Activated gamma-delta T cell (primary cell): ENCODE measurements at regions not wholly inside any gene's neighbourhood (a gene's known extent, or its start where the extent isn't known, plus 50 kb on each side); places are given as distances from the start of the nearest gene placed in this dataset.

Source experiments
- DNase-seq: peaks from one replicate; lab custom pipeline; 2025; lab: John Stamatoyannopoulos, UW

DNA sequence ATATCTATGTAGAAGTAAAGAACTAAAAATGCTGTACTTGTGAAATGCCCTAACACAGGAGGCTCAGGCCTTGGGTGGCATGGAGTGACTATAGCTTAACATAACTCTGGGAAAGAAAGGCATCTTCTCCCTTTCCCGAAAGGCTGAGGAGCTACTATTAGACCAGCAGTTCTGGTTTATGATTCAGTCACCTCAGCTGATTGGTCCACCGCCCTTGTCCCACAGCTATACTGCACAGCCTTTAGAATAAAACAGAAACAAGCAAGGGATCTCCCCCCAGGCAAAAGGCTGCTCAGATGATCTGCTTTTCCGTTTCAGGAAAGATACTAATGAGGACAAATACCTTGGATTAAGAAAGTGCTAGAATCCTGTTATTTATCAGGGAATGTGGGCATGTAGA, 171.3 kb downstream of the SNCA start:
- DNase-seq, result no peak

DNA sequence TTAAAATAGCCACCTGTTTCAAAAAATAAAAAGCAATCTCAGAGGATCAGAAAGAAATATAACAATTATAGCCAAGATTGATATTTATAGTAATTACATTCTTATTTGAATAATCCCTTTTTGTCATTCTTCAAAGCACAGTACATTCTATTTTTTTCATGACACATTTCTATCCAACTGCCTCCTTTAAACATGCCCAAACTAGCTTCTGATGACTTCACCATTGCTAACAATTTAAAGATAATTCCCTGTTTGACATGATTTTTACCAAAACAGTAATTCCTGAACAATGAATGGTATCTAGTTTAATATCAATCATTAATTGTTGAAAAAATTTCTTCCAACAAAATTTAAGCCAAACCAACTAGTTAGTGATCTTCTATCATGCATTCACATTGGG, 172.4 kb downstream of the SNCA start:
- DNase-seq, result no peak

DNA sequence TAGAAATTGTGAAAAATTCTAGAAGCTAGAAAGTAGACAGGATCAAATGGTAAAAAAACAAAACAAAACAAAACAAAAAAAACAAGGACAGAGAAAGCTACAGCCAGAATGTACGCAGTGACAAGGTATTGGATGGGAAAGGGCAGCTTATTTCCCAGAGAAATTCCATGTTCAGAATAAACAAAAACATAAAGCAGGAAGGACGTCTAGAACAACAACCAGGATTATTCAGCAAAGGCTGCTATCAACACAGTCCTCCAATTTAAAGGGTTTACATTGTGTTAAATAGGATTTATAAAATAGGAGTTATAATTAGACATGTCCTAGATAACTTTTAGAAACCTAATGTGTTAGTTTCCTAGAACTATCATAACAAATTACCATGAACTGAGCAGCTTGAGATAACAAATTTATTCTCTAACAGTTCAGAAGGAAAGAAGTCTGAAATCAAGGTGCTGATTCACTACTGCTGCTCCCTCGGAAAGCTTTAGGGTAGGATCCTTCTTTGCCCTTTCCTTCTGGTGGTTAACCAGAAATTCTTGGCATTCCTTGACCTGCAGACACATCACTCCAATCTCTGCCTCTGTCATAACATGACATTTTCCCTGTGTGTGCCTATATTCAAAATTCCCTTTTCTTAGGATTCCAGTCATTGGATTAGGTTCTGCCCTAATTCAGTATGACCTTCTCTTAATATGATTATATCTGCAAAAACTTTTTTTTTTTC, 175.6 kb downstream of the SNCA start:
- DNase-seq, result no peak

DNA sequence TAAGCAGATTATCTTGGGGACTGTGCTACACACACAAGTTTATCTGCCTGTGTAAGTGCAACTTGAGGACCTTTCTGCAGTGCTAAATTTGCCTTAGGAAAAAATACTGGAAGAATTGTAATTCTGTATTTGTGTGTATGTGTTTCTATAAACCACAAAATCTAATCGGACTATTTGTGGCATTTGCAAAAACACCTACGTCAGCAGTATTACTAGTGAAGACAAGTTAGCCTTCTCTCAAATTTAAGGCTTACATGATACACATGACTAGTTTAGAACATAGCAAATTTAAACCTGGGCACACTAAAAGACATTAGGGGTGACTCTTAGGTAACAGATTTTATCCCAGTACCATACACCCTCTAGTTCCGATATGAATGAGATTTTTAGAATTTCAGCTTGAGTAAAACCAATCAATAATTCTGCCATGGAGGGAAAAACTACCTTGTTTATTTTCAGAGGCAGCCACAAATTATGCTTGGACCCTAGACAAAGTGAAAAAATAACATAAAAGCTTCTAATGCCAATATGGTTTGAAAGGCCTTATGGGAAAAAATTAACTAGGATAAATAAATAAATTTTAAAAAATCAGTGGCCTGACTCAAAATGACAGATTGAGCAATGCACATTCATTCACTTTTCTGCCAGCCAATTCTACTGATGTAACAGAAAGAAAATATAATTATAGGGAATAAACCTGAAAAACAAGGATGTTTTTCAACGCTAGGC, 176.4 kb downstream of the SNCA start:
- DNase-seq, result no peak

DNA sequence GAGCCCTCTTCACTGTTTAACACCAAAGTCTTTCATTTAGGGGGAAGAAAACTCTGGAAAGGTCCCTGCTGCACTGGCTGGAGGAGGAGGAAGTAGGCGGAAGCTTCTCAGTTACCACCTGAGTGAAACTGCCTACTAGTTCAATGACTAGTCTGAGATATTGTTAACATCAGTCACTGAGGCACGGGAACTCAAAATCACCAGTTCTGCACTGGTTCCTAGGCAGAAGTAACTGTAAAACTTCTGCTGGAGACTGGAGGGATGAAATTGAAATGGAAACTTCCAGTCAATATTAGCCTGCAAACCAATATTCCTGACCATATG, 178.3 kb downstream of the SNCA start:
- no peak for DNase-seq

DNA sequence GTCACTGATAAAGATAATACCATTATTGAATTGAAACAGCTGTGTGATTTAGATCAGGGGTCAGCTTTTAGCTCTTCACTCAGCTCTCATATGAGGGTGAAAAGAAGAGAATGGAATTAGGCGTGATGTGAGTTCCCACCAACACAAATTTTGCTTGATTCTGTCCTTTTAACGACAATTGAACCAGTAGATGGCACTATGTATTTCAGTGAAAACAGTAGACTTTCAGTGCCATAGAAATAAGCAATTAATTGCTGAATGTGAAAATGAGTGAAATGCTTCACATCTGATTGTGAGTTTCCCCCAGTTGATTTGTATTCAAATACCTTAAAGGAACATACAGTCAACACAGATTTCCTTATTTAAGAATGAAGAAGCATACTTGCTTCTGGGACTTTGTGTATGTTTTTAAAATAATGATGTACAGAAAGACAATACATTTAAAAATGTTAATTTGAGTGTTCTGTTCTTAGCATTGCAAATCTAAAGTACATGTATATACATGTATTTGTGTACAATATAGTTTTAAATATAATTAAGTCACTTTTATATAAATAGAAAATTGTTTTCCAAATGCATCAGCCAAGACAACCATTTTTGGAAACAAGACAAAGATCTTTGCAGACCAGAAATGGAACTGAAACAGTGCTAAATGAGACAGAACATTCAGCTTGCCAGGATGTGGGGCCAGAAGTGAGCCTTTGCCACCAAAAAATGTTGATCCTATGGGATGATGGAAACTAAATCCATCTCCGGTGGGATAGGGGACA, 178.8 kb downstream of the SNCA start:
- no peak for DNase-seq

DNA sequence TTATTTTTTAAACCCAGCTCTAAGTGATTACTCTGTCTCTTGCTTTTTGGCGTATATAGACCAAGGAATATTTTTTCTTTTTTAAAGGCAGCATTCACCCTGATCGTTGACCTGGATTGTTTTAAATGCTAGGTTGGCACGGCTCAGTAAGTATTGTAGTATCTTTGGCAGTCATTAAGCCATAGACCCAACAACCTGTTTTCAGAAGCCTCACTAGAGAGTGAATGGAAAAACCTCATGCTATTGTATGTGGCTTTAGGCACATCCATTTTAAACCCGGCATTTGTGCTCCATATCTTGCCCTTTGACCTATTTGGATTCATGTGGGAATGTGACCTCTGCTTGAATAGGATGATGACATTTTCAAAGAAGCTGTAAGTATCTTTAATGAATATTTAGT, 183.9 kb downstream of the SNCA start:
- DNase-seq, result no peak

DNA sequence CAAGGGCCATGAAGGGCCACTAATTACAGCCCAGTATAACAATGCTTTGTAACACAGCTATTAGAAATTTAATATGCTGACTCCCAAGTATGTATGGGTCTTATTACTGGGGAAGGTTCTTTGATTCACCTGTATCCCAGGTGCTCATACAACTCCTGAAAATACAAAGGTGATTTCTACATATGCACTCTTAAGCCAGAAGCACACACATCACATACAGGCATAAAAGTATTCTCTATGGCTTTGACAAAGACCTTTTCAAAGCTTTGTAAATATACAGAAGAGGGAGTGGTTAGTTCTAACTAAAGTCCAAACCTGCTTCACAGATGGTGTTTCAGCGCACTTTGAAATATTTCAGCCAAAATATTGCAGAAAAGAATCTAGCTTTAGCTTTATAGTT, 191.5 kb downstream of the SNCA start:
- DNase-seq, result no peak

DNA sequence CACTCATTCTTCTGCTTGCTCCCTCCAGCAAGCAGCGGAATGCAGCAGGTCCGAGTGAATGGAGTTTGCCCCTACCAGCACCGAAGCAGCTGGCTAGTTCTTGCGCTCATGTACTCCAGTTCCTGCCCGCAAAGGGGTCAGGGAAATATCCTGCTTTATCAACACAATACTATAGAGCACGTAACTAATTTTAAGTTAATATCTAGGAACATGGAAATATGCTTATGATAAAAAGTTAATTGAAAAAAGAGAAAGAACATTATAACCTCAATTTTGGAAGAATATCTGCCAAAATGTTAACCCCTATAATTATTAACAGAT, 195.6 kb downstream of the SNCA start:
- DNase-seq, result no peak

DNA sequence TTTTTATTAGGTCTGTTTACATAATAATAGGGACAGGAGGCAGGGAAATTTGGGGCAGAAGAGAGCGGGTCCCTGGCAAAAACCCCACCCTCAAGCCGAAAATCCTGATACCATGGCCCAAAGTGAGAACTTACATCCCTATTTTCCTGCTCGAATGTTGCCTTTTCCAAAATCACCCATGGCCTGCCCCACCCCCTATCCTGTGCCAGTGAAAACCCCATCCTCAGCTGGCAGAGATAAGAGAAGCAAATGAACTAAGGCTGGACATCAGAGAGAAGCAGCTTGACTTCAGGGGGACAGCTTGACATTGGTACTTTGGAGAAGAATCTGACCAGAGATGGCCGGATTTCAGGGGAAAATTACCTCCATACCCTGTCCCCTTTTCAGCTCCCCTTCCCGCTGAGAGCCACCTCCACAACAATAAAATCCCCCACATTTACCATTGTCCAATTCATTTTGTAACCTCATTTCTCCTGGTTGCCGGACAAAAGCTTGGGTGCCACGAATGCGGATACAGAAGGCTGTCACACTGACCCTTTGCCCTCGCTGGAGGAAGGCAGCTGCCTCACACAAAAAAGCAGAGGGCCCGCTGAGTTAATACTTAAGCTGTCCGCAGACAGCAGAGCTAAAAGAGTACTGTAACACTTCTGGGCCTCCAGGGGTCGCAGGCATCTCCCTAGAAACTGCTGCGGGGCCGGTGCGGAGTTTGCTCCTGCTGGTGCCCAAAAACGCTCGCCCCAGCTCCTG, 196.2 kb downstream of the SNCA start:
- DNase-seq, result no peak

DNA sequence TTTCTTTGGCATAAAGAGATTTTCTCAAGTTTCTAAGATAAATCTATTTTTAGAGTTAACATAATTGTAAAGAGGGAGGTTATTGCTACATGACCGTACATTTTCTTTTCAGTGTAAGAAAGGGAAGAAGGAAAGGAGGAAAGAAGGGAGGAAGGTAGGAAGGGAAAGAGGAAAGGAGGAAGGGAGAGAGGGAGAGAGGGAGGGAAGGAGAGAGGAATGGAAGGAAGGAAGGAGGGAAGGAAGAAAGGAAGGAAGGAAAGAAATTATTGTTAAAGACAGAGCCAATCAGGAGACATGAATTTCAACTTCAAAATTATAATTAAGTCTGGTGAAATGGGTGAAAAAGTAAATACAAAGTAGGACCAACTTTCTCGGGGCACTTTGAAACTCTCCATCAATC, 197.6 kb downstream of the SNCA start:
- no peak for DNase-seq

DNA sequence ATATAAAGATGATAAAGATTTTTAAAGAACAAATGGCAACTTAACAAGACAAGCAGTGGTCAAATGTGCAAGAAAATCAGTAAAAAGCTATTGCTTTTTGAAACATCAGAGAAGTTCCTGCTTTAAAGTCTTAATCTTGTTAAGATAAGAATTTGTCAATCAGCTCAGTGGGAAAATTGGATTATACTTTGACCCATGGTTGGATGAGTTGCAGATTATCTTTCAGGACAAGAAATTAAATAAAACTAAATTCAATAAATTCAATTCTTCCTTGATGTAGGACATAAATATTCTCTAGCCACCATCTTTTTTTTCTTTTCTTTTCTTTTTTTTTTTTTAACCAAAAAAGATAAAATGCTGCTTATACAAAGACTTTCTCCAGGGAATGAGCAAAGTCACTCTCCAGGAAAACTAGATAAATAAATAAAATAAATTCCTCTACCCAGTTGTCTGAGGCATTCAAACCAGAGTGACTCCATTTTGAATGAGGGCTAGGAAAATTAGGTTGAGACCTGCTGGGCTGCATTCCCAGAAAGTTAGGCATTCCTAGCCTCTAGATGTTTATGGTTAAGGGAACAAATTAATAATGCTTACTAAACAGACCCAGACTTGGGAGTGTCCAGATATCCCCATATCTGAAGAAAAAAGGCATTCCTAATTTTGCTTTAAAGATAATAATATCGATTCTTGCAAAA, 211.2 kb downstream of the SNCA start:
- DNase-seq, result no peak

DNA sequence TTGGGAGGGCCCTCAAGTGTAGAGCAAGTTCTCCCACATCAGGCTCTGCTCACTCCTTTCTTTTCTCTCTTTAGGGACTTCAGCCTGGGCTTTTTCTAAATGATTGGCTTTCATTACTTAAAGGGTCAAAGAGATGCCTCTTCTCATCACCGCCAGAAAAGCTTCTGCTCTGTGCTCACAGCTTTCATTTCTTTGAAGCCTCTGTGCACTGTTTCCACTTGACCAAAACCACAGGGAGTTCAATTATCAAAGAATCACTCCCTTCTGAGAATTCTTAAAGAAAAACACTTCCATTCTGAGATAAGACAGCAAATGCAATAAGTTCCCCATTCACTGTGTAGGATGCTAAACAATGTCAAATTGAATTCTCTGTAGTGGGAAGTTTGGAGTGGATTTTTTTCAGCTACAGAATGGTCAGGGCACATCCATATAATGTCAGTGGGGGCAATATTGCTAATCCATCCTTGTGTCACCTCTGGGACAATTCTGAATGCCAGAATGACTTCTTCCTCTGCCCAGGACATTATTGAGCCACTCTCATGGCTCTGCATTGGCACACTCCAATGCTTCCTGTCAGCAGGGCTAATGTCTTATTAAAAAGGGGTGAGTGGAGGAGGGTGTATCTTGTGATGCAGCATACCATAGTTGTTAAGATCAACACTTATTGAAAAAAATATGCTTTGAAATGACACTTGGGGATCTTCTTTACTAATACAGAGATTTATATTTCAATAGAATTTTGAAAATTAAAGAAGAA, 217.6 kb downstream of the SNCA start:
- no peak for DNase-seq

DNA sequence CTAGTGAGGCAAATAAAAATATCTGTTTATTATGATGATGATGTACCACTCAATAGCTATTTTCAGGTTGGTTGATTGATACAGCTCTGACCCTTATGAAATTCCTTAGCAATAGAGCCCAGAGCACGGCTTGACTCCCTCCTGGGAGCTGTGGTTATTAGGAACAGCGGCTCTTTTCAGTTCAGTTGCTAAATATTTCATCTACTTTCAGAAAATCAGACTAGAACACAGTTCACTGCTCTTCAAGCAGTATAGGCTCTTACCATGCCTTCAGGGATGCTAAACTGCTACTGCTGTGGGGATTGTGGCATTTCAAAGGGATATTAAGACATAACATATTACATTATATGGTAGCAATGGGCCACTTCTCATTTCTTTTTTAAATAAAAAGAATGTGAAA, 218.8 kb downstream of the SNCA start:
- no peak for DNase-seq

DNA sequence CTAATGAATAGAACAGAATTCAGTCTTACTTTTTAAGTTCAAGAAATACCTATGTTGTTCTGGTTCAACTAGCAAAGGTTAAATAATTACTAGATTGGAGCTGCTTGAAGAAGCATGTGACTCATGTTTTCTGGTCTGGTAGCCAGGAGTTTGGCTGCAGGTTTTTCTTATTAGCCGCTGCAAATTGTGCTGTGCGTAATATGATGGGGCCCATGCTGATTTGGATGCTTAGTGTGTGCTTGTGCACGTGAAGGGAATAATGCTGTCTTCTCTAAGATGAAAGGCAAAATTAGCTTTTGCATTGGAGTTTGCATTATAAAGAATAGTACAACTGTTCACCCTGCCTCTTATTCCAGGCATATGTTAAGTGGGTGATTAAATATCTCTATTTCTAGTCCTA, 219.6 kb downstream of the SNCA start:
- no peak for DNase-seq

DNA sequence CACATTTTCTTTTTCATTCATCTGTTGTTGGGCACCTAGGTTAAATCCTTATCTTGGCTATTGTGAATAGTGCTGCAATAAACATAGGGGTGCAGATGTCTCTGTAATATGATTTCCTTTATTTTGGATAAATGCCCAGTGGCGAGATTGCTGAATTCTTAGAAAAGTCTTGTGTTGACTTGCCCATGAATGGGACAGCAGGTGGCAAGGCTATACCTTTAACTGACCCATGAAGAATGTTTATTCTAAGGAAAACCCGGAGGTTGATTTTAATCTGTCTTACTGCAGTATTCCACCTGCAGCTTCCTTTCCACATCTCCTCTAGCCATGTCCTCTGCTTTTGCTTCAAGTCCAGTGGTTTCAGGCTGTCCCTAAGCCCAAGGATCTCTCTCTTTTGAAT, 220.6 kb downstream of the SNCA start:
- no peak for DNase-seq

DNA sequence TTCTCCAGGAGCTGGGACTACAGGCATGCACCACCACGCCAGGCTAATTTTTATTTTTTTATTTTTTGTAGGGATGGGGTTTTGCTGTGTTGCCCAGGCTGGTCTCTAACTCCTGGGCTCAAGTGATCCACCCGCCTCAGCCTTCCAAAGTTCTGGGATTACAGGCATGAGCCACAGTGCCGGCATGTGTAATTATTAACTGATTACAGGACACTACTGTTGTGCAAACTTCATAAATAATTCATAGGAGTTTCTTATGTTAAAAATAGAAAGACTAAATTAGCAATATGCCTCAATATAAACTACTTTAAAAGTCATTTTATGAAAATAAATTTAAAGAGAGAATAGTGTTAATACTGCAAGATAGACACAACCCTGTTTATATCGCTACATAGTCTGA, 221.9 kb downstream of the SNCA start:
- no peak for DNase-seq

DNA sequence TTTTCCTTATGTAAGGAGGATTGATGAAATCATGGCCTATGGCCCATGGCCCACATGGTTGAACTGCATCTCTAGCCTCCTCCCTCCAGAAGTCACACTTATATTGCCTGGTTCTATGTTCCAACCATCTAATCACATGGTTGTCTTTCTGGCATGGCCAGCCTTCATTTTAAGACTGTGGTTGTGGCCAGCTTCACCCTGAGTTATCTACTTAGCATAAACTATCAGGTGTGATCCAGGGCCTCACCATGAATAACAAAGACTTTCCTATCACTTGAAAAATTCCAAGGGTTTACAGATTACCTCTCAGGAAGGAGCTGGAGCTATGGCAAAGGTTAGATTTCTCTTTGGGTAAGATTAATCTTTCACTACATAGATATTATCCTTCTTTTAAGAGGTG, 222.8 kb downstream of the SNCA start:
- no peak for DNase-seq

DNA sequence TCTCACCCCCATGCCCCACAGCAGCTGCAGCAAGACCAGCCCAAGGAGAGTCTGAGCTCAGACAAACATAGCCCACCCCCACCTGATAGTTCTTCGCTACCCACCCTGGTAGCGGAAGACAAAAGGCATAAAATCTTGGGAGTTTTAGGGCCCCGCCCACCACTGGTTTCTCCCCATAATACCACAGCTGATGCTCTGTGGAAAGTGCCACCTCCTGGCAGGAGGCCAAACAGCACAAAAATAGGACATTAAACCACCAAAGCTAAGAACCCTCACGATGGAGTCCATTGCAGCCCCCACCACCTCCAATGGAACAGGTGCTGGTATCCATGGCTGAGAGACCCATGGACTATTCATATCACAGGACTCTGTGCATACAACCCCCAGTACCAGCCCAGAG, 226.7 kb downstream of the SNCA start:
- DNase-seq, result no peak

DNA sequence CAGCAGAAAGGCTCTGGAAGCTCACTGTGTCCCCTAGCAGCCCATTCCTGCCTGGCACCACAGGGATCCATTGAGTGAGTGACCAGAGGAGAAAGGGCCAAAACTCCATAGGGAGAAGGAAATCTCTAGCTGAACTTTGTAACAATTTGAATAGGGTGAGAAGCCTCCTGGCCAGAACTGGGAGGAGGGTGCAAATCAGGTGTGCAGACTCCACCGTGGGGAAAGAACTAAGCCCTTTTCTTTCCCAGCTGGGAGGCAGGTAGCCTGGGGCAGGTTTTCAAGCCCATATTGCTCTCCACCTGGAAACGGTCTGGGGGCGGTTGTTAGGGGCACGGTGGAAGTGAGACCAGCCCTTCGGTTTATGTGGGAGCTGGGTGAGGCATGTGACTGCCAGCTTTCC, 227.2 kb downstream of the SNCA start:
- no peak for DNase-seq

DNA sequence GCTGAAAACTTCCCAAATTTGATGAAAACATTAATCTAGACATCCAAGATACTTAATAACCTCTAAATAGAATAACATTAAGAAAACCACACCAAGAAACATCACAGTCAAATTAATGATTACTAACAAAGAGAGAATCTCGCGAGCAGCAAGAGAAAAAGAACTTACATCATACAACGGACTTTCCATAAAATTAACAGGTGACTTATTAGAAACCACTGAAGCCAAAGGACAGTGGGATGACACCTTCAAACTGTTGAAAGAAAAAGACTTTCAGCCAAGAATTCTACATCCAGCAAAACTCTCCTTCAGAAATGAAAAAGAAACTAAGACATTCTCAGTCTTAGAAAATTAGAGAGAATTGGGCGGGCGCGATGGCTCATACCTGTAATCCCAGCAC, 232.0 kb downstream of the SNCA start:
- no peak for DNase-seq
